NCI-H1930 (cell line): ENCODE measurements at regions not wholly inside any gene's neighbourhood (a gene's known extent, or its start where the extent isn't known, plus 50 kb on each side); places are given as distances from the start of the nearest gene placed in this dataset.

Experiments
- DNase-seq, 2 experiments: peaks; one replicate each; lab custom pipeline; 2025; lab: John Stamatoyannopoulos, UW

GRCh38 chr11:26186389-26186788, 145.5 kb upstream of the ANO3 start:
- DNase-seq: no peak

- no peak for DNase-seq
Observed at GRCh38 chr11:26187639-26188038, 144.3 kb upstream of the ANO3 start.

- DNase-seq: no peak
Observed at GRCh38 chr11:26188554-26188953, 143.4 kb upstream of the ANO3 start.

- no peak for DNase-seq
Observed at GRCh38 chr11:26191193-26191592, 140.7 kb upstream of the ANO3 start.

- no peak for DNase-seq
Observed at GRCh38 chr11:26193694-26194365, 138.1 kb upstream of the ANO3 start.

GRCh38 chr11:26194881-26195280, 137.0 kb upstream of the ANO3 start:
- no peak for DNase-seq

- DNase-seq: no peak
Observed at GRCh38 chr11:26198532-26199096, 133.3 kb upstream of the ANO3 start.

GRCh38 chr11:26199331-26200095, 132.4 kb upstream of the ANO3 start:
- DNase-seq: no peak

GRCh38 chr11:26201411-26201810, 130.5 kb upstream of the ANO3 start:
- DNase-seq: no peak

GRCh38 chr11:26202754-26203153, 129.2 kb upstream of the ANO3 start:
- DNase-seq: no peak

GRCh38 chr11:26204101-26204500, 127.8 kb upstream of the ANO3 start:
- DNase-seq: no peak

GRCh38 chr11:26204839-26205238, 127.1 kb upstream of the ANO3 start:
- no peak for DNase-seq

- DNase-seq: no peak
Observed at GRCh38 chr11:26219183-26220117, 112.5 kb upstream of the ANO3 start.

- no peak for DNase-seq
Observed at GRCh38 chr11:26225646-26226045, 106.3 kb upstream of the ANO3 start.

GRCh38 chr11:26227301-26227746, 104.6 kb upstream of the ANO3 start:
- DNase-seq: no peak

GRCh38 chr11:26227883-26228502, 103.9 kb upstream of the ANO3 start:
- no peak for DNase-seq

GRCh38 chr11:26228778-26229177, 103.2 kb upstream of the ANO3 start:
- no peak for DNase-seq

GRCh38 chr11:26229257-26229656, 102.7 kb upstream of the ANO3 start:
- no peak for DNase-seq

GRCh38 chr11:26229981-26230380, 101.9 kb upstream of the ANO3 start:
- DNase-seq: no peak

GRCh38 chr11:26231252-26231661, 100.7 kb upstream of the ANO3 start:
- DNase-seq: no peak

- no peak for DNase-seq
Observed at GRCh38 chr11:26234451-26234850, 97.5 kb upstream of the ANO3 start.

GRCh38 chr11:26243426-26243825, 88.5 kb upstream of the ANO3 start:
- no peak for DNase-seq
